ENCODE measurements at regions not wholly inside any gene's neighbourhood (a gene's known extent, or its start where the extent isn't known, plus 50 kb on each side); places are given as distances from the start of the nearest gene placed in this dataset.

- no peak for DNase-seq (ENCODE audit: low read depth in 2 of 2)
Measured at GRCh38 chr1:82582347-82582746, 781.6 kb downstream of the ADGRL2 start.

- DNase-seq (ENCODE audit: low read depth in 2 of 2), result no peak
Measured at GRCh38 chr1:82578086-82578726, 777.5 kb downstream of the ADGRL2 start.

- no peak for DNase-seq (ENCODE audit: low read depth in 2 of 2)
Measured at GRCh38 chr1:82567348-82567747, 766.6 kb downstream of the ADGRL2 start.

- DNase-seq (ENCODE audit: low read depth in 2 of 2), result no peak
Measured at GRCh38 chr1:82565546-82565945, 764.8 kb downstream of the ADGRL2 start.

- DNase-seq (ENCODE audit: low read depth in 2 of 2), result no peak
Measured at GRCh38 chr1:82565146-82565545, 764.4 kb downstream of the ADGRL2 start.

- no peak for DNase-seq (ENCODE audit: low read depth in 2 of 2)
Measured at GRCh38 chr1:82564333-82564732, 763.6 kb downstream of the ADGRL2 start.

GRCh38 chr1:82562448-82562847 is 761.7 kb downstream of the ADGRL2 start:
- DNase-seq (ENCODE audit: low read depth in 2 of 2), result no peak

- DNase-seq (ENCODE audit: low read depth in 2 of 2), result no peak
Measured at GRCh38 chr1:82560566-82560965, 759.8 kb downstream of the ADGRL2 start.

GRCh38 chr1:82555501-82555900 is 754.8 kb downstream of the ADGRL2 start:
- DNase-seq (ENCODE audit: low read depth in 2 of 2), result no peak

- no peak for DNase-seq (ENCODE audit: low read depth in 2 of 2)
Measured at GRCh38 chr1:82549841-82550240, 749.1 kb downstream of the ADGRL2 start.

GRCh38 chr1:82542766-82543165 is 742.0 kb downstream of the ADGRL2 start:
- DNase-seq (ENCODE audit: low read depth in 2 of 2), result no peak

- no peak for DNase-seq (ENCODE audit: low read depth in 2 of 2)
Measured at GRCh38 chr1:82542141-82542540, 741.4 kb downstream of the ADGRL2 start.

GRCh38 chr1:82540006-82540405 is 739.3 kb downstream of the ADGRL2 start:
- no peak for DNase-seq (ENCODE audit: low read depth in 2 of 2)

GRCh38 chr1:82538876-82539275 is 738.1 kb downstream of the ADGRL2 start:
- no peak for DNase-seq (ENCODE audit: low read depth in 2 of 2)

GRCh38 chr1:82534996-82535395 is 734.3 kb downstream of the ADGRL2 start:
- DNase-seq (ENCODE audit: low read depth in 2 of 2), result no peak

- no peak for DNase-seq (ENCODE audit: low read depth in 2 of 2)
Measured at GRCh38 chr1:82525378-82525777, 724.6 kb downstream of the ADGRL2 start.

GRCh38 chr1:82520611-82521010 is 719.9 kb downstream of the ADGRL2 start:
- DNase-seq (ENCODE audit: low read depth in 2 of 2), result no peak

GRCh38 chr1:82517586-82517985 is 716.9 kb downstream of the ADGRL2 start:
- DNase-seq (ENCODE audit: low read depth in 2 of 2), result no peak

- no peak for DNase-seq (ENCODE audit: low read depth in 2 of 2)
Measured at GRCh38 chr1:82515650-82516049, 714.9 kb downstream of the ADGRL2 start.

- no peak for DNase-seq (ENCODE audit: low read depth in 2 of 2)
Measured at GRCh38 chr1:82511441-82511840, 710.7 kb downstream of the ADGRL2 start.

- no peak for DNase-seq (ENCODE audit: low read depth in 2 of 2)
Measured at GRCh38 chr1:82510431-82510830, 709.7 kb downstream of the ADGRL2 start.

GRCh38 chr1:82507011-82507410 is 706.3 kb downstream of the ADGRL2 start:
- DNase-seq (ENCODE audit: low read depth in 2 of 2), result no peak

- DNase-seq (ENCODE audit: low read depth in 2 of 2), result no peak
Measured at GRCh38 chr1:82503822-82504221, 703.1 kb downstream of the ADGRL2 start.

GRCh38 chr1:82499022-82499421 is 698.3 kb downstream of the ADGRL2 start:
- no peak for DNase-seq (ENCODE audit: low read depth in 2 of 2)

Measured in stimulated activated CD4-positive, alpha-beta T cell treated with anti-CD3 and anti-CD28 coated beads, Interleukin-1b, Interleukin-23, amount 100 ng/mL, for 1 hour (primary cell).